Nucleus accumbens (tissue), 56 donors: ENCODE measurements at regions not wholly inside any gene's neighbourhood (a gene's known extent, or its start where the extent isn't known, plus 50 kb on each side); places are given as distances from the start of the nearest gene placed in this dataset.
"Not testable (repeated sequence)": the region's sequence is repeated elsewhere in the genome, so short reads cannot be mapped to it uniquely, and the experiment has no call there.

ENCODE experiments used
- DNase-seq, 56 donors: peaks; one replicate each; lab custom pipeline; 2025; lab: John Stamatoyannopoulos, UW

DNA sequence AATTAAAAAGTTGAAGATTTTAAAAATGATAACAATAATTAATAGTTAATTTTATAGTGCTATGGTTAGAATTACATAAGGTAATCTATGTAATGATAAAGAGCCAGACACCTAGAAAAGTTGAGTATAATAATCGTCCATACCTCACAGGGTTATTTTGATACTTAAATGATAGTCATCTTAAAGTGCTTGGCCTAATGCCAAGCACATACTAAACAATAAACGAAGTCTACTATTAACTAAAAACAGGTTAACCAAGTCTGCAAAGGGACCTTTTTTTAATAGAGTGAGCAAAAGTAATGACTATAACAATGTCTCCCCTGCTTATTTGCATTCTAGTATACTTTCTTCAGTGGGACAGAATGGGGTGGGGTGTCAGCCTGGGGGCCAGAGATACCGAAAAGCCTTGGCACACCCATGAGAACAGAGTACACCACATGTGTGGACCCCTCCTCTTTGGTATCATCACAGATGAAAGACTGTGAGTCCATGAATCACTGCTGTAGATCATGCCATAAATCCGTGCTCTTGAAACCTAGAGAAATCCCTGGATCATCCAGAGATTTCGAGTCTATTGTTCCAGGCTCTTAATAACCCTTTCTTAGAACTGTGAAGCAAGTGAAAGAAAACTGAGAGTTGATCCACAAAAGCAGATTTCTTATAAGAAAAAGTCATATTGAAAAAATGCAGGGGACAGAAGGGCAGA is 249.5 kb downstream of the PRELID2 start:
- no peak for DNase-seq

GRCh38 chr5:145579301-145579700 is 255.8 kb downstream of the PRELID2 start:
- no peak for DNase-seq

DNA sequence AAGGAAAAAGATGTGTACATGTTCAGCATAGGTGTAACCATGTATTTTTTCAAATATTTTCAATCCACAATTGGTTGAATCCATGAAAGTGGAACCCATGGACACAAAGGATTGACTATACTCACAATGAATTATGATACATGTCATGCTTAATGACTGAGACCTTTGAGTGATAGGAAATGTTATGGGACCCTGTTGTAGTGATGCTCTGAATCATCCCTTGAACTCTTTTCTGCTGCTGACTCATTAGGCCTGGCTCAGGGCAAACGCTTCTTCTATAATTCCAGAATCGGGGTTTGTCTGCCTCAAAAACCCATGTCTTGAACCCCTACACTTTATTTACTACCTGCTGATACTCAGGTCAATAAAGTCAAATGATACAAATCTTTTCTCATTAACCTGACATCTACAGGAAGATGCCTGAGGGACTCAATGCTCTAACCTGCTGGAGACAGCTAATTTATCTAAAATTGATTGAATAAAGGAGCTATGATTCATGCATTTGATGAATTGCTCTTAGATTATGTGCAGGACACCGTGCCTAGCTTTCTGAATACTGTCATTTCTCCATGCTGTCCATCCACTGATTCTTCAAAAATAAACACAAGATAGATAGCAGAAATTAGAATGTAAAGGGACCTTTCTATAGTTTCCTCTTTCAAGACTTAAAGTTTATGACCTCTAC is 260.1 kb downstream of the PRELID2 start:
- no peak for DNase-seq

- DNase-seq = no peak
Measured at GRCh38 chr5:145568581-145568980, 266.6 kb downstream of the PRELID2 start.

GRCh38 chr5:145562931-145563330 is 272.2 kb downstream of the PRELID2 start:
- no peak for DNase-seq

- no peak for DNase-seq
Measured at GRCh38 chr5:145558288-145558687, 276.9 kb downstream of the PRELID2 start.

DNA sequence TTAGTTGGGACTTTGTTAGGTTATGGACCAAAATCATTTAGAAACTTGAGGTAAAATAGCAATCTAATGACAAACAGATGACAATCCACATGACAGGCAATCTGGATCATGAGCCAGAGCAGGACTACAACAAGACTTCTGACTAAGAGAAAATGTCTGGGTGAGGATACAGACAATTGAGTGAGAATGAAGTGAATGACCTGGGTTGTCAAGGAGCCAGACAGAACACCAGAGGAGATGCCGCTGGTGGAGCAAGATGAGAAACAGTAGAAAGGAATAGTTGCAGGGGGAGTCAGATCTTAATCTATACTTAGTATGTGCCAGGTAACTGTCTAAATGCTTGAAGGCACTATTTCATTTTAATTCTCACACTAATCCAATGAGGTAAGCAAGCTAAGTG is 277.8 kb downstream of the PRELID2 start:
- DNase-seq = no peak

GRCh38 chr5:145554399-145554798 is 280.7 kb downstream of the PRELID2 start:
- DNase-seq = peak in 2 of 56 donors; percentile 0 to 5

GRCh38 chr5:145553177-145553576 is 282.0 kb downstream of the PRELID2 start:
- DNase-seq = no peak

- DNase-seq = no peak
Measured at GRCh38 chr5:145551714-145552113, 283.4 kb downstream of the PRELID2 start.

- no peak for DNase-seq
Measured at GRCh38 chr5:145548097-145548496, 287.0 kb downstream of the PRELID2 start.

DNA sequence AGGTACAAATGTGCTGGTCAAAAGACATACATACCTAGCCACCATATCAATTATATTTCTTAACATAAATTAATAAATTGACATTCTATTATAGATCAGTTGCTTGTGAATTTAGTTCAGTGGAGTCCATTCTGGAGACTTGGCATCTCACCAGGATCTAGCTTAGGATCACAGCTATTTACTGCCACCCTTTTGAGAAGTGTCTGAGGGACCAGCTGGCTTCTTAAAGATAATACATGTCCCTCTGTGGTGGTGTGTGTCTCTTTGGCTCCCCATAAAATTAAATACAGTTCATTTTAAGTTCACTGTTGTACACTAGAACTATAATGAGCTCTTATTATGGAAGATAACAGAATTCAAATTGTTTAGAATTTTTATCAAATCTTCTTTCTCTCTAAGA is 290.7 kb downstream of the PRELID2 start:
- no peak for DNase-seq

DNA sequence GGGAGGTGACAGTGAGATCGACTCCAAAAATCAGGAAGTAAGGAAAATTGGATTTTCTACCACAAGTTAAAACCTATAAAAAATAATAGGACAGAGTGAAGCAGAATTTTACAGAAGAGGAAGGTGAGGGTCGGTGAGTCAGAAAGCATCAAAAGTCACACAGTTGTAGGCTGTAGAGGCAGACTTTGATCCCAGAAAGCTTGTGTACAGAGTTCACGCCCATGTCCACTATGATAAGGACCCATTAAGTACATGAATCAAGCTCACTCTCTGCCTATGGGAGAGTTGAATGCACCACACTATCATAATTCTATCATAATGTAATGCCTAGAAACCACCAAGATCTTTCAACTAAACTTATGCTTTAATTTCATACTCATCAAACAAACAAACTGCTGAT is 291.2 kb downstream of the PRELID2 start:
- no peak for DNase-seq

- DNase-seq = no peak
Measured at GRCh38 chr5:145540375-145540774, 294.8 kb downstream of the PRELID2 start.

DNA sequence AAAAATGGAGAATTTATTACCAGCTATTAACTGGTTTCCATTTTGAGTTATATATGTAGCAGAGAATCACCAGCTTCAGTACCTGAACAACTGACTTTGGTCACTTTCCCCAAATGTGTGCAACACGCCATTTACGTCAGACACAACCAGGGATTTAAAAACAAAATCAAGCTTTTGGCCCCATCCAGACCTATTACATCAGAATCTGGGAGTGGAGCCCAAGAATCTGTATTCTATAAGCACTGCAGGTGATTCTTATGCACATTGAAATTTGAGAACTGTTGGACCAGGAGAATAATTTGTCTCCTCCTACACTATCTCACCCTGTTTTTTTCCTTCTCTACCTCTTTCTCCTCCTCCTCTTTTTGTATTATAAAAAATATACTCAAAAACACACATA is 295.9 kb downstream of the PRELID2 start:
- DNase-seq = no peak

- no peak for DNase-seq
Measured at GRCh38 chr5:145536133-145536532, 299.0 kb downstream of the PRELID2 start.

DNA sequence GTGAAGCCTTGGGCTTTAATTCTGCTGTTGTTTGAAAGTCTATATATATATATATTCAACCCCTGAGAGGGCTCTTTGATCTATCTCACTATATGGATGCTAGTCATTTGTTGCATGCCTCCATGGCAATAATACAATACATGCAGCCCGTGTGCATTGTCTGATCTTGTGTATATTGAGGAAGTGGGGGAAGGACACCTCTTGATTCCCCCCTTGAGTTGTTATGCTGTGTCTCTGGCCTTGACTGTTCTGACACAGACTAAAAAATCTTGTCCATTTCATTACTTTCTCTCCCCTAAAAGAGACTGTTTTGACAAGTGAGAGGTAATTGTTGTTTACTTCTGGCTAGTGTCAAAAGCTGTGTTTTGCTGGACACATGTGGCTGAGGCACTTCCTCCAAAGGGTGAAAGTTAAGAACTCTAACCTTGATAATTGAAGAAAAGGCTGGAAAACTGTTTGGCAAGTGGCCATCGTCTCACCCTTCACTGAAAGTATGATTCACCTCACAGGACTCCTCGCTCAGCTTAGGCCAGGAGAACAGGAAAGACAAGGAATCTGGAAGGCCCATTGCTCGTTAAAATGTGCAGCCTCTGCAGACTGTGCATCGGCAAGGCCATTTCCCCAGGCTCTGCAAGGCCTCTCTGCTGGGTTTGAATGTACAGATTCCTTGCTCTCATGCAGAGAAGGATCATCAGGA is 304.0 kb downstream of the PRELID2 start:
- DNase-seq = no peak

DNA sequence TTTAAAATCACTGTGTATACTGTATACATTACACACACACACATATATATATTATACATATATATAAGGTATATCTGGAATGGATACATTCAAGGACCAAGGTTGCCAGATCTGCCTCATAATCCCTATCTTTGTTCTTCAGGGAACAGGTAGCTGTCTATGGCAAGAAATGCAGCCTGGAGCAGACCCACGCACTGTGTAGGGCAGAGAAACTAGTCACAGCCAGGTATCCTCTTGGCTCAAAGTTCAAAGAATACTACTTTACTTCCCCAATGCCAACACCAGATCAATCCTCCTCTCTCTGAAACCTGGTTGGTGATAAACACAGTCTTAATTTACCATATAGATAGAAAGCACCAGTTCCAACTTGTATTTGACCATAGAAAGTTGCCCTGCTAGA is 313.6 kb downstream of the PRELID2 start:
- DNase-seq = no peak

- DNase-seq = no peak
Measured at GRCh38 chr5:145521066-145521465, 314.1 kb downstream of the PRELID2 start.

DNA sequence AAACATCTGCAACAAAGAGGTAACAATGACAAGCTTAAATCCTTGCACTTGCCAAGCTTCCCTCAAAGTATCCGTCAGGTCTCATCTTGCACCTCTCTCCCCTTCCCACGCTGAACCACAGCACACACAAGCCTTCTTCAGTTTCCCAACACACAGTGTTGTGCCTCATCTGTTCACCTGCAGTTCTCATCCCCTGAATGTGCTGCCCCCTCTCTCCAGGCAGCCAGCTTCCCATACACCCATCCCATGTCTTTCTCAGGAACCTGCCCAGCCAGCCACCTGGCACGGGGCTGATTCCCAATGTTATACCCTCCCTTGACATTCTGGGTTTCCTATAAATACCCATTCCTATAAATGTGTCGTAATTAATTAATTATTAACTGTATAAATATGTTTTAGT is 314.8 kb downstream of the PRELID2 start:
- no peak for DNase-seq

- DNase-seq = not testable (repeated sequence)
Measured at GRCh38 chr5:145517588-145517987, 317.6 kb downstream of the PRELID2 start.

- no peak for DNase-seq
Measured at GRCh38 chr5:145511351-145511750, 323.8 kb downstream of the PRELID2 start.
